ENCODE measurements at regions not wholly inside any gene's neighbourhood (a gene's known extent, or its start where the extent isn't known, plus 50 kb on each side); places are given as distances from the start of the nearest gene placed in this dataset.

DNA sequence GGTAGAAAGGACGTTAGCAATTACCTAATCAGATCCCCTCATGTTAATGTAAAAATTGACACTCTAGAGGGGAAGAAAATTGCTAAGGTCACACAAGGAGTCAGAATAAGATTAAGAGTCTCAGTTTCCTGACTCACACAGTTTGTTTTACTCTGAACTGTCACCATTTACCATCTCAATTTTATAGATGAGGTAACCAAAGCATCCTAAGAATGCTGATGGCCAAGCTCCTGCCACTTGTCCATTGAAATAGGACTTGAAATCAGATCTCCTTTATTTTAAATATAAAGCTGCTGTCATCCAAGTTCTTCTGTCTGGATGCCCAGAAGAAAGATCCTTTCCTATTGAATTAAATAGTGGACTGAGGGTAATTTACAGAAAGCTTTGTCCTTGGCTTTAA lies 114.8 kb upstream of the VAMP7 start:
- TF ChIP-seq, protein P1, sequence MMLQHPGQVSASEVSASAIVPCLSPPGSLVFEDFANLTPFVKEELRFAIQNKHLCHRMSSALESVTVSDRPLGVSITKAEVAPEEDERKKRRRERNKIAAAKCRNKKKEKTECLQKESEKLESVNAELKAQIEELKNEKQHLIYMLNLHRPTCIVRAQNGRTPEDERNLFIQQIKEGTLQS (CRISPR knock-in tag; IDR thresholded peaks at IDR 0.05) = no peak
- TF ChIP-seq, protein P2, sequence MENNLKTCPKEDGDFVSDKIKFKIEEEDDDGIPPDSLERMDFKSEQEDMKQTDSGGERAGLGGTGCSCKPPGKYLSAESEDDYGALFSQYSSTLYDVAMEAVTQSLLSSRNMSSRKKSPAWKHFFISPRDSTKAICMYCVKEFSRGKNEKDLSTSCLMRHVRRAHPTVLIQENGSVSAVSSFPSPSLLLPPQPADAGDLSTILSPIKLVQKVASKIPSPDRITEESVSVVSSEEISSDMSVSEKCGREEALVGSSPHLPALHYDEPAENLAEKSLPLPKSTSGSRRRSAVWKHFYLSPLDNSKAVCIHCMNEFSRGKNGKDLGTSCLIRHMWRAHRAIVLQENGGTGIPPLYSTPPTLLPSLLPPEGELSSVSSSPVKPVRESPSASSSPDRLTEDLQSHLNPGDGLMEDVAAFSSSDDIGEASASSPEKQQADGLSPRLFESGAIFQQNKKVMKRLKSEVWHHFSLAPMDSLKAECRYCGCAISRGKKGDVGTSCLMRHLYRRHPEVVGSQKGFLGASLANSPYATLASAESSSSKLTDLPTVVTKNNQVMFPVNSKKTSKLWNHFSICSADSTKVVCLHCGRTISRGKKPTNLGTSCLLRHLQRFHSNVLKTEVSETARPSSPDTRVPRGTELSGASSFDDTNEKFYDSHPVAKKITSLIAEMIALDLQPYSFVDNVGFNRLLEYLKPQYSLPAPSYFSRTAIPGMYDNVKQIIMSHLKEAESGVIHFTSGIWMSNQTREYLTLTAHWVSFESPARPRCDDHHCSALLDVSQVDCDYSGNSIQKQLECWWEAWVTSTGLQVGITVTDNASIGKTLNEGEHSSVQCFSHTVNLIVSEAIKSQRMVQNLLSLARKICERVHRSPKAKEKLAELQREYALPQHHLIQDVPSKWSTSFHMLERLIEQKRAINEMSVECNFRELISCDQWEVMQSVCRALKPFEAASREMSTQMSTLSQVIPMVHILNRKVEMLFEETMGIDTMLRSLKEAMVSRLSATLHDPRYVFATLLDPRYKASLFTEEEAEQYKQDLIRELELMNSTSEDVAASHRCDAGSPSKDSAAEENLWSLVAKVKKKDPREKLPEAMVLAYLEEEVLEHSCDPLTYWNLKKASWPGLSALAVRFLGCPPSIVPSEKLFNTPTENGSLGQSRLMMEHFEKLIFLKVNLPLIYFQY (CRISPR knock-in tag; IDR thresholded peaks at IDR 0.05; ENCODE audit: borderline replicate concordance) = no peak
- TF ChIP-seq, protein P3, sequence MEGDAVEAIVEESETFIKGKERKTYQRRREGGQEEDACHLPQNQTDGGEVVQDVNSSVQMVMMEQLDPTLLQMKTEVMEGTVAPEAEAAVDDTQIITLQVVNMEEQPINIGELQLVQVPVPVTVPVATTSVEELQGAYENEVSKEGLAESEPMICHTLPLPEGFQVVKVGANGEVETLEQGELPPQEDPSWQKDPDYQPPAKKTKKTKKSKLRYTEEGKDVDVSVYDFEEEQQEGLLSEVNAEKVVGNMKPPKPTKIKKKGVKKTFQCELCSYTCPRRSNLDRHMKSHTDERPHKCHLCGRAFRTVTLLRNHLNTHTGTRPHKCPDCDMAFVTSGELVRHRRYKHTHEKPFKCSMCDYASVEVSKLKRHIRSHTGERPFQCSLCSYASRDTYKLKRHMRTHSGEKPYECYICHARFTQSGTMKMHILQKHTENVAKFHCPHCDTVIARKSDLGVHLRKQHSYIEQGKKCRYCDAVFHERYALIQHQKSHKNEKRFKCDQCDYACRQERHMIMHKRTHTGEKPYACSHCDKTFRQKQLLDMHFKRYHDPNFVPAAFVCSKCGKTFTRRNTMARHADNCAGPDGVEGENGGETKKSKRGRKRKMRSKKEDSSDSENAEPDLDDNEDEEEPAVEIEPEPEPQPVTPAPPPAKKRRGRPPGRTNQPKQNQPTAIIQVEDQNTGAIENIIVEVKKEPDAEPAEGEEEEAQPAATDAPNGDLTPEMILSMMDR (CRISPR knock-in tag; IDR thresholded peaks at IDR 0.05) = no peak
- no peak for TF ChIP-seq KDM1A (CRISPR knock-in tag; IDR thresholded peaks at IDR 0.05)
- TF ChIP-seq ZNF317 (CRISPR knock-in tag; IDR thresholded peaks at IDR 0.05) = no peak
- no peak for TF ChIP-seq MXD4 (CRISPR knock-in tag; IDR thresholded peaks at IDR 0.05)
- no peak for TF ChIP-seq ARNT (IDR thresholded peaks at IDR 0.05)
- TF ChIP-seq ZBTB1 (CRISPR knock-in tag; IDR thresholded peaks at IDR 0.05; ENCODE audit: borderline replicate concordance) = no peak
- TF ChIP-seq EZH2 (conservative IDR thresholded peaks at IDR 0.05; ENCODE audit: low read depth, low read length) = no peak
- TF ChIP-seq POLR2A (IDR thresholded peaks at IDR 0.05; ENCODE audit: insufficient read depth in 1 of 2, low read depth in 2 of 2, low read length in 2 of 2) = no peak
- TF ChIP-seq SRY (CRISPR knock-in tag; IDR thresholded peaks at IDR 0.05) = no peak
- TF ChIP-seq POLR2AphosphoS5 (IDR thresholded peaks at IDR 0.05; ENCODE audit: low read depth, low read length) = no peak
- TF ChIP-seq RCOR2 (CRISPR knock-in tag; IDR thresholded peaks at IDR 0.05) = no peak
- TF ChIP-seq CREB1 (IDR thresholded peaks at IDR 0.05) = no peak
- TF ChIP-seq CREB1 (CRISPR knock-in tag; IDR thresholded peaks at IDR 0.05) = no peak
